ENCODE measurements at regions not wholly inside any gene's neighbourhood (a gene's known extent, or its start where the extent isn't known, plus 50 kb on each side); places are given as distances from the start of the nearest gene placed in this dataset.
"Not testable (repeated sequence)": the region's sequence is repeated elsewhere in the genome, so short reads cannot be mapped to it uniquely, and the experiment has no call there.

DNA sequence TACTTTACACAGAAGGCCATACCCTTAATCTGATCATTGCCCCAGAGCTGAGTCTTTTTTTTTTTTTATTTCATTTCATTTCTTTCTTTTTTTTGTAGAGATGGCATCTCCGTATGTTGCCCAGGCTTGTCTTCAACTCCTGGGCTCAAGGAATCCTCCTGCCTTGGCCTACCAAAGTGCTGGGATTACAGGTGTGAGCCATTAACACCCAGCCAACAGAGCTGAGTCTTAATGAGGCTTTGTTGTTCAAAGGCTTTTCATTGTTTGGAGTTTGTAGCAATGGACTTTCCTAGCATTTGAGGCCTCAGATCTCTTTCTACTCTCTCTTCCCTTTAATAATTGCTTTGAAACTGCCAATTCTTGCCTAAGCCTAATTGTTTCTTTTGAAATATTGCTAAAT, 176.5 kb upstream of the FBN2 start:
- ChIA-PET CTCF (no interaction called here), POLR2A (ENCODE audit: low non-redundant PET) (no interaction called here)
- DNase-seq (ENCODE audit: low spot score), result no peak
- TF ChIP-seq, protein P1, sequence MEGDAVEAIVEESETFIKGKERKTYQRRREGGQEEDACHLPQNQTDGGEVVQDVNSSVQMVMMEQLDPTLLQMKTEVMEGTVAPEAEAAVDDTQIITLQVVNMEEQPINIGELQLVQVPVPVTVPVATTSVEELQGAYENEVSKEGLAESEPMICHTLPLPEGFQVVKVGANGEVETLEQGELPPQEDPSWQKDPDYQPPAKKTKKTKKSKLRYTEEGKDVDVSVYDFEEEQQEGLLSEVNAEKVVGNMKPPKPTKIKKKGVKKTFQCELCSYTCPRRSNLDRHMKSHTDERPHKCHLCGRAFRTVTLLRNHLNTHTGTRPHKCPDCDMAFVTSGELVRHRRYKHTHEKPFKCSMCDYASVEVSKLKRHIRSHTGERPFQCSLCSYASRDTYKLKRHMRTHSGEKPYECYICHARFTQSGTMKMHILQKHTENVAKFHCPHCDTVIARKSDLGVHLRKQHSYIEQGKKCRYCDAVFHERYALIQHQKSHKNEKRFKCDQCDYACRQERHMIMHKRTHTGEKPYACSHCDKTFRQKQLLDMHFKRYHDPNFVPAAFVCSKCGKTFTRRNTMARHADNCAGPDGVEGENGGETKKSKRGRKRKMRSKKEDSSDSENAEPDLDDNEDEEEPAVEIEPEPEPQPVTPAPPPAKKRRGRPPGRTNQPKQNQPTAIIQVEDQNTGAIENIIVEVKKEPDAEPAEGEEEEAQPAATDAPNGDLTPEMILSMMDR (conservative IDR thresholded peaks at IDR 0.05; ENCODE audit: low read depth), result no peak
- H3K27ac ChIP-seq, result no peak overlapping the region

DNA sequence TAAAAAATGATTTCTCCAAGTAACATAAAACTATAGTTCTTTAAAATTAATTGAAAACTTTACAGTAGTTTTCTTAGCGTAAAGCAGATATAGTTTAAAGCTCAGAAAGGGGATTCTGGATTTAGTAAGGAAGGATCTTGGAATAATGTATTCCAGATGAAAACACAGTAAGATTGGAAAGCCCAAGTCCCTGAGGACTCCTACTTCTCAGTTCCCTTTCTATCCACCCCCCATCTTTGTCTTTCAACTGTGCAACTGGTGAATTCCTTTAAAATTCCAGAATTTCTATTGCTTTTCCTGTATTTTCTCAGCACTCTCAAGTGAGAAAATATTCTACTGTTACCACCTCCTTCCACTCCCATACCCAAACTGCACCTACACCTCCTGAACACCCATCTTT, 184.5 kb upstream of the FBN2 start:
- ChIA-PET POLR2A (ENCODE audit: low non-redundant PET) (no interaction called here), CTCF (no interaction called here)
- DNase-seq (ENCODE audit: low spot score), result no peak
- no peak overlapping the region for H3K27ac ChIP-seq
- TF ChIP-seq, protein P1 (conservative IDR thresholded peaks at IDR 0.05; ENCODE audit: low read depth), result no peak

DNA sequence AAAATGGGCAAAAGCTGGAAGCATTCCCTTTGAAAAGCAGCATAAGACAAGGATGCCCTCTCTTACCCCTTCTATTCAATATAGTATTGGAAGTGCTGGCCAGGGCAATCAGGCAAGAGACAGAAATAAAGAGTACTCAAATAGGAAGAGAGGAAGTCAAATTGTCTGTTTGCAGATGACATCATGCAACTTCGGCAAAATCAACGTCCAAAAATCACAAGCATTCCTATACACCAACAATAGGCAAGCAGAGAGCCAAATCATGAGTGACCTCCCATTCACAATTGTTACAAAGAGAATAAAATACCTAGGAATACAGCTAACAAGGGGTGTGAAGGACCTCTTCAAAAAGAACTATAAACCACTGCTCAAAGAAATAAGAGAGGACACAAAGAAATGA, 192.0 kb upstream of the FBN2 start:
- H3K27ac ChIP-seq; POLR2A ChIA-PET (ENCODE audit: low non-redundant PET); DNase-seq (ENCODE audit: low spot score); CTCF ChIA-PET: not testable (repeated sequence)

DNA sequence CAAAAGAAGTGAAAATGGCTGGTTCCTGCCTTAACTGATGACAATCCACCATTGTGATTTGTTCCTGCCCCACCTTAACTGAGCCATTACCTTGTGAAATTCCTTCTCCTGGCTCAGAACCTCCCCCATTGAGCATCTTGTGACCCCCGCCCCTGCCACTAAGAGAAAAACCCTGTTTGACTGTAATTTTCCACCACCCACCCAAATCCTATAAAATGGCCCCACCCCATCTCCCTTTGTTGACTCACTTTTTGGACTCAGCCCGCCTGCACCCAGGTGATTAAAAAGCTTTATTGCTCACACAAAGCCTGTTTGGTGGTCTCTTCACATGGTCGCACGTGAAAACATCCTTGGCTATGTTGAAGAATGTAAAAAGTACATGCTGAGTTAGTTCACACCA, 197.6 kb upstream of the FBN2 start:
- POLR2A ChIA-PET (ENCODE audit: low non-redundant PET); DNase-seq (ENCODE audit: low spot score); CTCF ChIA-PET; H3K27ac ChIP-seq: not testable (repeated sequence)

DNA sequence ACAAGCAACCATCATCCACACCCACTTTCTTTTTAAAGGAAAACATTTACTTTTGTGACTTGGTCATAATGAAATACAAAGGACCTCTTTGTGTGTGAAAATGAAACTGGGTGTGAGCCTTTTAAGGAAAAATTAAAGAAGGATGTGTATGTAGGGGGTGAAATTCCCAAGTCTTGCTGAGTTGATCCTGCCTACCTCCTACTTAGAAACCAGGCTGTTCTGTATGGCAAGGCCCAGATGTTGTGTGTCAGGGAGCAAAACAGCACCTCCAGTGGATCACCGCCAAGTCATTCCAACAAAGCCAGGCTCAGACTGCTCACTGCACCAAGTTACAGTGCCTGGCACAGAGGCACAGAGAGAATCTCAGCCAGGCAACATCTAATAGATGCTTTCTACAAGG, 198.5 kb upstream of the FBN2 start:
- ChIA-PET POLR2A (ENCODE audit: low non-redundant PET) (no interaction called here), CTCF (no interaction called here)
- H3K27ac ChIP-seq, result no peak overlapping the region
- peak; percentile 13 for DNase-seq (ENCODE audit: low spot score)
- TF ChIP-seq, protein P1 (conservative IDR thresholded peaks at IDR 0.05; ENCODE audit: low read depth), result no peak

DNA sequence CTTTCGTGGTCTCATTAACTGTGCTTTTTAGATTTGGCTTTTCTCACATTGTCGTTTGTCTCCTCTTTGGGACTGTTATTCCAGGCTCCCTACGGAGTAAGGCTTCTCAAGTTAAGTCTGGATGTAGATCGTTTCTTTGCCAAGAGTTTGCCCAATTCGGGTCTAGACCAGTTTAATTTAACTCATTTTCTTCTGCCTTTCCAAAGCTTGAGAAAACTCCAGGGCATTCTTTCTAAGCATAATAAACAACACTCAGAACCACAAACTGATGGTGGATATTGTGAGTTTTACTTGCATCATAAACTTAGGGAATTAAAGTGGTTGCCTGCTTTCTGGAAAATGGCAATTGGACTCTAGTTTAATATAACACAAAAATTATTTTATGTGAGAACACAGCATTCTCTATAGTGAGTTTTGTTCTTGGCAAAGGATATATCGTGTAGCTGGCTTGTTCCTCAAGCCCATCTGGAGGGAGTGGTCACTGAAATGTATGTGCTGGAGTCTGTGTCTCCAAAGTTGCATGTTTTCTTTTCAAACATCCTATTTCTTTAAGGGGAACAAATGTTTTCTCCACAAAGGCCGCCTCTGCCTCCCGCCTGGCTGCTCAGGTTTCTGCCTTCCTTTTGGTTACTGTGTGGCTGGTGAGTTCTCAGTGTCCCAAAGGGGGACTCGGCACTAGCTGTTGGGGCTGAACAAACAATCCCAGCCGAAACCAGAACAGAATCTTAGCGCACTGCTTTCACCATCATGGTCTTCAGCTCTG, 211.3 kb upstream of the FBN2 start:
- TF ChIP-seq, protein P1 (conservative IDR thresholded peaks at IDR 0.05; ENCODE audit: low read depth), result no peak
- CTCF ChIA-PET, result no interaction called here

DNA sequence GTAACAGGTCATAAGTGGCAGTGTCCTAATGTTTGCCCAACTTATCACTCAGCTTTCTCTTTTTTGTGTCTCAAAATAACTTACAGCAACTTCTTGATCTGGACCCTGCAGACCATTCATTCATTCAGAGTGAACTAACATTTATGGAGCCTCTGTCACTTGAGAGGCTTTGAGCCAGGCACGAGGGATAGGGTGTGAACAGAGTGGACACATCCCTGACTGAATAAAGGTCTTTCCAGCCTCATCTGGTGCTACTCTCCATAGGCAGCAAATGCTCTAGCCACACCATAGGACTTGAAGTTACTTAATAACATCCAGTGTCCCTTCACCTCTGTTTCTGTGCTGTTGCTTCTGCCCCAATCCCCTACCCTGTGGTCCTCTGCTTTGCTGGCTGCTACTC, 212.1 kb upstream of the FBN2 start:
- TF ChIP-seq, protein P1 (conservative IDR thresholded peaks at IDR 0.05; ENCODE audit: low read depth), result no peak
- POLR2A ChIA-PET (ENCODE audit: low non-redundant PET), result no interaction called here
- CTCF ChIA-PET, result no interaction called here
- DNase-seq (ENCODE audit: low spot score), result no peak
- no peak overlapping the region for H3K27ac ChIP-seq

More for the DNA sequence above, 211.3 kb upstream of the FBN2 start:
- POLR2A ChIA-PET (ENCODE audit: low non-redundant PET), result no interaction called here
- H3K27ac ChIP-seq, result no peak overlapping the region
- DNase-seq (ENCODE audit: low spot score), result no peak
